GM23338 (cell line): ENCODE measurements at regions not wholly inside any gene's neighbourhood (a gene's known extent, or its start where the extent isn't known, plus 50 kb on each side); places are given as distances from the start of the nearest gene placed in this dataset.

ENCODE experiments used
- ATAC-seq: fragments of 200-7000 bp; cut with Tn5 transposase; 3 replicates; pipeline ENCODE4 v1.9.1; 2020
- DNase-seq: peaks from one replicate; pipeline ENCODE4 v3.0.0-alpha.2; 2015; ENCODE audit warnings: low spot score
- H2AFZ ChIP-seq: fragments of 200-600 bp; sonication (generic); 2 replicates; pipeline ENCODE4 v1.8.0; 2016; ENCODE audit warnings: antibody characterized with exemption, mild to moderate bottlenecking, moderate library complexity
- H3F3A ChIP-seq: fragments of 200-600 bp; sonication (generic); replicated peaks from 2 replicates; pipeline ENCODE4 v1.8.0; 2017; ENCODE audit warnings: antibody characterized with exemption, mixed run types, low read depth
- H3K27ac ChIP-seq: fragments of 200-600 bp; sonication (generic); 2 replicates; pipeline ENCODE4 v1.6.1; 2016; ENCODE audit warnings: low read depth
- H3K27me3 ChIP-seq: fragments of 200-600 bp; sonication (generic); 2 replicates; pipeline ENCODE4 v1.8.0; 2016; ENCODE audit warnings: mild to moderate bottlenecking, mixed run types, moderate library complexity; ENCODE audit not compliant: insufficient read depth
- H3K36me3 ChIP-seq: fragments of 200-600 bp; sonication (generic); 2 replicates; pipeline ENCODE4 v1.8.0; 2016; ENCODE audit warnings: mild to moderate bottlenecking; ENCODE audit not compliant: insufficient read depth
- H3K4me1 ChIP-seq: fragments of 200-600 bp; sonication (generic); 2 replicates; pipeline ENCODE4 v1.8.0; 2016; ENCODE audit warnings: mild to moderate bottlenecking, moderate library complexity; ENCODE audit not compliant: insufficient read depth
- H3K4me2 ChIP-seq: fragments of 200-600 bp; sonication (generic); 2 replicates; pipeline ENCODE4 v1.7.1; 2017; ENCODE audit warnings: mixed run types
- H3K4me3 ChIP-seq: fragments of 200-600 bp; sonication (generic); 2 replicates; pipeline ENCODE4 v1.6.1; 2016; ENCODE audit warnings: mixed run types
- H3K79me2 ChIP-seq: fragments of 200-600 bp; sonication (generic); replicated peaks from 2 replicates; pipeline ENCODE4 v1.8.0; 2017; ENCODE audit warnings: mild to moderate bottlenecking; ENCODE audit not compliant: insufficient read depth
- H3K9me2 ChIP-seq: fragments of 200-600 bp; sonication (generic); 2 replicates; pipeline ENCODE4 v1.8.0; 2017; ENCODE audit not compliant: insufficient read depth
- H4K20me1 ChIP-seq: fragments of 200-600 bp; sonication (generic); replicated peaks from 2 replicates; pipeline ENCODE4 v1.8.0; 2017; ENCODE audit warnings: mild to moderate bottlenecking; ENCODE audit not compliant: insufficient read depth
- H3K27ac Mint-ChIP-seq: 2 replicates; pipeline ENCODE4 v1.8.0; 2020; ENCODE audit warnings: inconsistent platforms, mild to moderate bottlenecking, moderate library complexity, mixed read lengths
- H3K27me3 Mint-ChIP-seq: 3 replicates; pipeline ENCODE4 v1.8.0; 2022; ENCODE audit warnings: low read depth, mild to moderate bottlenecking, moderate library complexity, mixed read lengths, inconsistent platforms; ENCODE audit not compliant: insufficient read depth, poor library complexity
- H3K36me3 Mint-ChIP-seq: 3 replicates; pipeline ENCODE4 v1.8.0; 2021; ENCODE audit warnings: low read depth, mild to moderate bottlenecking, inconsistent platforms, moderate library complexity, mixed read lengths
- H3K4me1 Mint-ChIP-seq: 3 replicates; pipeline ENCODE4 v1.8.0; 2020; ENCODE audit warnings: mild to moderate bottlenecking, inconsistent platforms, mixed read lengths
- H3K4me3 Mint-ChIP-seq: 3 replicates; pipeline ENCODE4 v1.8.0; 2021; ENCODE audit warnings: moderate library complexity, mild to moderate bottlenecking, inconsistent platforms, mixed read lengths
- H3K9me3 Mint-ChIP-seq: 3 replicates; pipeline ENCODE4 v1.8.0; 2020; ENCODE audit warnings: moderate library complexity, mild to moderate bottlenecking, inconsistent platforms, mixed read lengths
- CREB1 ChIP-seq: fragments of 250-450 bp; sonication (Bioruptor Pico); IDR thresholded peaks from 2 replicates; pipeline ENCODE4 v1.5.0; 2020; ENCODE audit warnings: low read depth, mild to moderate bottlenecking, moderate library complexity
- POLR2AphosphoS5 ChIP-seq: IDR thresholded peaks from 2 replicates; pipeline ENCODE4 v1.6.1; 2016; ENCODE audit warnings: antibody characterized with exemption, low read depth
- ZNF462 ChIP-seq: fragments of 250-450 bp; sonication (Bioruptor Pico); IDR thresholded peaks from 2 replicates; pipeline ENCODE4 v1.5.0; 2020; ENCODE audit warnings: mild to moderate bottlenecking, moderate library complexity

GRCh38 chr4:89534356-89534755 lies 226.8 kb upstream of the GPRIN3 start (continued):
- no peak for TF ChIP-seq ZNF462 (CRISPR knock-in tag)
- no peak for TF ChIP-seq POLR2AphosphoS5

GRCh38 chr4:89531932-89532640 lies 224.5 kb upstream of the GPRIN3 start:
- Histone ChIP-seq H3K9me2 (no peaks in the 10 kb centered on the region; the same call in 1 of the 2 replicates), H3K36me3 (no peaks in the 10 kb centered on the region), H3K79me2 (no peaks in the 10 kb centered on the region), H3F3A (no peaks in the 10 kb centered on the region), H2AFZ (no peak overlapping the region), H4K20me1 (no peaks in the 10 kb centered on the region), H3K4me3 (no peak overlapping the region), H3K27me3 (no peaks in the 10 kb centered on the region), H3K4me2 (no peak overlapping the region), H3K4me1 (no peaks in the 10 kb centered on the region), H3K27ac (no peak overlapping the region)
- no peak overlapping the region for H3K4me3 Mint-ChIP-seq
- TF ChIP-seq CREB1 (CRISPR knock-in tag) = no peak
- ATAC-seq (no peak), DNase-seq (no peak)
- H3K27ac Mint-ChIP-seq = no peak overlapping the region
- H3K9me3 Mint-ChIP-seq = no peaks in the 10 kb centered on the region
- no peaks in the 10 kb centered on the region for H3K4me1 Mint-ChIP-seq
- H3K27me3 Mint-ChIP-seq = no peaks in the 10 kb centered on the region
- H3K36me3 Mint-ChIP-seq = no peaks in the 10 kb centered on the region
